ENCODE measurements at regions not wholly inside any gene's neighbourhood (a gene's known extent, or its start where the extent isn't known, plus 50 kb on each side); places are given as distances from the start of the nearest gene placed in this dataset.

DNA sequence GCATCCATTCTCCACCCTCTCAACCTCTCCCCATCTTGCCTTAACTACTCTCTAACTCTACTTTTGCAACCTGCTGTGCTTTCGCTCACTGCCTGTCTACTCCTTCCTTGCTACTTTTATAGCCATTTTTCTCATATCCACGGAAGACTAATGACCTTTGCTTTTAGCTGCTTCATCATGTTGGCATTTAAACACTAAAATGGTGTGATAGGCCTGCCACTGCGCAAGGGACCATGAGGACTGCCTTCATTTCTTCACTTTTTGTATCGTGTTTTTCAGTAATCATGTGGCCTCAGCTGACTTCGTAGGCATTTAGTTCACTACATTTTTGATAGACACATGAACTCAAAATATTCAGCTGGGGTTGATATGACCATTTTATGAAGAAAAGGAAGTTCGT is 252.1 kb downstream of the BCAT1 start:
- TF ChIP-seq POLR2AphosphoS5 (IDR thresholded peaks at IDR 0.05): no peak
- TF ChIP-seq, protein P1, sequence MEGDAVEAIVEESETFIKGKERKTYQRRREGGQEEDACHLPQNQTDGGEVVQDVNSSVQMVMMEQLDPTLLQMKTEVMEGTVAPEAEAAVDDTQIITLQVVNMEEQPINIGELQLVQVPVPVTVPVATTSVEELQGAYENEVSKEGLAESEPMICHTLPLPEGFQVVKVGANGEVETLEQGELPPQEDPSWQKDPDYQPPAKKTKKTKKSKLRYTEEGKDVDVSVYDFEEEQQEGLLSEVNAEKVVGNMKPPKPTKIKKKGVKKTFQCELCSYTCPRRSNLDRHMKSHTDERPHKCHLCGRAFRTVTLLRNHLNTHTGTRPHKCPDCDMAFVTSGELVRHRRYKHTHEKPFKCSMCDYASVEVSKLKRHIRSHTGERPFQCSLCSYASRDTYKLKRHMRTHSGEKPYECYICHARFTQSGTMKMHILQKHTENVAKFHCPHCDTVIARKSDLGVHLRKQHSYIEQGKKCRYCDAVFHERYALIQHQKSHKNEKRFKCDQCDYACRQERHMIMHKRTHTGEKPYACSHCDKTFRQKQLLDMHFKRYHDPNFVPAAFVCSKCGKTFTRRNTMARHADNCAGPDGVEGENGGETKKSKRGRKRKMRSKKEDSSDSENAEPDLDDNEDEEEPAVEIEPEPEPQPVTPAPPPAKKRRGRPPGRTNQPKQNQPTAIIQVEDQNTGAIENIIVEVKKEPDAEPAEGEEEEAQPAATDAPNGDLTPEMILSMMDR (IDR thresholded peaks at IDR 0.05): no peak

Measured in breast epithelium (tissue), 3 donors.